ENCODE measurements at regions not wholly inside any gene's neighbourhood (a gene's known extent, or its start where the extent isn't known, plus 50 kb on each side); places are given as distances from the start of the nearest gene placed in this dataset.

DNA sequence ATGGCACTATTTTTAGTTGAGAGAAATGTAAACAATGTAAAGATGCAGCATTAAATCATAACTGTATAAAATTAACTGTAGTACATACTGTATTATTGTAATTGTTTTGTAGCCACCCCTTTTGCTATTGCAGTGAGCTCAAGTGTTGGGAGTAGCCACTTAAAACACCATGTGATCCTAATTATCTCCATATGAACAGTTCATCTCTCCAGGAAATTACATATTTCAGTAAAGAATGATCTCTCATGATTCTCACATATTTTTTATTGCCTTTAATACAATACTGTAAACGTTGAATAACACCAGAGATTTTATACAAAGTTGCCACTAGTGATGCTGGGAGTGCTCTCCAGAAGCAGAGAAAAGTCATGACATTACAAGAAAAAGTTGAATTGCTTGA, 1768.6 kb downstream of the LRRC4C start:
- no peak overlapping the region for H3K27ac ChIP-seq (ENCODE audit: low read depth in 2 of 2, low read length in 2 of 2)
- H3K4me1 ChIP-seq (ENCODE audit: control insufficient read depth in 2 of 3, insufficient read depth in 2 of 3, low read depth in 1 of 3, low read length in 3 of 3): no peaks in the 10 kb centered on the region
- FAIRE-seq (no peak), DNase-seq (no peak)
- H3K27me3 ChIP-seq (ENCODE audit: control insufficient read depth, insufficient read depth, low read length): no peaks in the 10 kb centered on the region
- TF ChIP-seq, protein P1, sequence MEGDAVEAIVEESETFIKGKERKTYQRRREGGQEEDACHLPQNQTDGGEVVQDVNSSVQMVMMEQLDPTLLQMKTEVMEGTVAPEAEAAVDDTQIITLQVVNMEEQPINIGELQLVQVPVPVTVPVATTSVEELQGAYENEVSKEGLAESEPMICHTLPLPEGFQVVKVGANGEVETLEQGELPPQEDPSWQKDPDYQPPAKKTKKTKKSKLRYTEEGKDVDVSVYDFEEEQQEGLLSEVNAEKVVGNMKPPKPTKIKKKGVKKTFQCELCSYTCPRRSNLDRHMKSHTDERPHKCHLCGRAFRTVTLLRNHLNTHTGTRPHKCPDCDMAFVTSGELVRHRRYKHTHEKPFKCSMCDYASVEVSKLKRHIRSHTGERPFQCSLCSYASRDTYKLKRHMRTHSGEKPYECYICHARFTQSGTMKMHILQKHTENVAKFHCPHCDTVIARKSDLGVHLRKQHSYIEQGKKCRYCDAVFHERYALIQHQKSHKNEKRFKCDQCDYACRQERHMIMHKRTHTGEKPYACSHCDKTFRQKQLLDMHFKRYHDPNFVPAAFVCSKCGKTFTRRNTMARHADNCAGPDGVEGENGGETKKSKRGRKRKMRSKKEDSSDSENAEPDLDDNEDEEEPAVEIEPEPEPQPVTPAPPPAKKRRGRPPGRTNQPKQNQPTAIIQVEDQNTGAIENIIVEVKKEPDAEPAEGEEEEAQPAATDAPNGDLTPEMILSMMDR (IDR thresholded peaks at IDR 0.05; ENCODE audit: borderline replicate concordance, extremely low read depth, insufficient read depth): no peak
- H3K4me3 ChIP-seq (ENCODE audit: low read length in 3 of 3): no peak overlapping the region
- no peaks in the 10 kb centered on the region for H3K9me3 ChIP-seq (ENCODE audit: control insufficient read depth in 2 of 3, insufficient read depth in 1 of 3, low read length in 3 of 3)
- H3K36me3 ChIP-seq (ENCODE audit: control insufficient read depth in 2 of 3, insufficient read depth in 3 of 3, low read length in 3 of 3): no peaks in the 10 kb centered on the region
- intact Hi-C loops (cut with DNase I): no loop called here
- no peak overlapping the region for H3K9ac ChIP-seq (ENCODE audit: low read length in 3 of 3)

DNA sequence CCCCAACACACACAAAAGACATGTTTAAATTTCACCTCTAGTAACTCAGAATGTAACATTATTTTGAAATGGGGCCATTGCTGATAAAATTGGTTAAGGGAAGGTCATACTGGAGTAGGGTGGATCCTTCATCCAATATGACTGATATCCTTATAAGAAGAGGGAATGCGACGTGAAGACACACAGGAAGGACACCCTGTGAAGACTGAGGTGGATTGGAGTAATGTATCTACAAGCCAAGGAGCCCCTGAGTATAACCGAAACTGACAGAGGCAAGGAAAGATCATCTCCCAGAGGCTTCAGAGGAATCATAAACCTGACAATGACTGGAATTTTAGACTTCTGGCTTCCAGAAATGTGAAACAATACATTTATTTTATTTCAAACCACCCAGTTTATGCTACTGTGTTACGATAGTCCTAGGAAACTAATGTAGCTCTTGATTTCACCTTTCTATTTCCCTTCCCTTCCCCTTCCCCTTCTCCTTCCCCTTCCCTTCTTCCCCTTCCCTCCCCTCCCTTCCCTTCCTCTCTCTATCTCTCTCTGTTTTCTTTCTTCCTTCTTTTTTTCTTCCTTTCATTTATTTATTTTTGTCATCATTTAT, 1775.4 kb downstream of the LRRC4C start:
- intact Hi-C loops (cut with DNase I): no loop called here
- Histone ChIP-seq H3K27me3 (ENCODE audit: control insufficient read depth, insufficient read depth, low read length) (no peaks in the 10 kb centered on the region), H3K9ac (ENCODE audit: low read length in 3 of 3) (no peak overlapping the region), H3K4me1 (ENCODE audit: control insufficient read depth in 2 of 3, insufficient read depth in 2 of 3, low read depth in 1 of 3, low read length in 3 of 3) (no peaks in the 10 kb centered on the region), H3K36me3 (ENCODE audit: control insufficient read depth in 2 of 3, insufficient read depth in 3 of 3, low read length in 3 of 3) (no peaks in the 10 kb centered on the region), H3K9me3 (ENCODE audit: control insufficient read depth in 2 of 3, insufficient read depth in 1 of 3, low read length in 3 of 3) (peaks cover 0 to 5% (median 0%) of the 10 kb centered on the region in 3 donors), H3K27ac (ENCODE audit: low read depth in 2 of 2, low read length in 2 of 2) (no peak overlapping the region), H3K4me3 (ENCODE audit: low read length in 3 of 3) (no peak overlapping the region)
- TF ChIP-seq, protein P1 (IDR thresholded peaks at IDR 0.05; ENCODE audit: borderline replicate concordance, extremely low read depth, insufficient read depth): no peak
- DNase-seq (no peak), FAIRE-seq (no peak)

DNA sequence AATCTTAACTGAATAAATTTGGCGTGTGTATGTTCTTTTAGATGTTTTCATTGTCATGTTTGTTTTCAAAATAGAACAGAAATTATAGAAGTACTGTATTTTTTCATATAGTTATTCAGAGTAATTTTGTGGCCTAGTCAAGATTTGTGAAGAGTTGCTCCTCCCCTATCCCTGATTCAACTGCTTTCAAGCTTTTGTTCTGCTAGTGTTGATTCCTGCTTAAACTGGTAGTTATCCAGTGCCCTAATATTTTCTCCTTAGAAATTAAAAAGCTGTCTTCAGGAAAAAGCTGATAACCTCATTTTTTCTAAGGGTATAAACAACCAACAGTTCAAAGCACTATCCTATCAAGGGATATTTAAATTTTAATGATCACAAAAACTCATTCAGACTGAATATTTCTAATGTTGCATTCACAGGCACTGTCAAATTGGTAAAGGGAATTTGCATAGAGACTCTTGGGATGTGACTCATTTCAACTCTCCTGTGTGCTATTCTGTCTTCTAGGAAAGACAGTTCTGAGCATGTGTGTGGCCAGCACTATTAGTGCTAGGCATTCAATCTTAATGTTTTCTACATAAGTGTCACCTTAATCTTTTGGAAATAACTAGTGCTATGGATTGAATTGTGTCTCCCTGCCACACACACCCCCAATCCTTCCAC, 1776.0 kb downstream of the LRRC4C start:
- peaks cover 0 to 5% (median 0%) of the 10 kb centered on the region in 3 donors for H3K9me3 ChIP-seq (ENCODE audit: control insufficient read depth in 2 of 3, insufficient read depth in 1 of 3, low read length in 3 of 3)
- TF ChIP-seq, protein P1 (IDR thresholded peaks at IDR 0.05; ENCODE audit: borderline replicate concordance, extremely low read depth, insufficient read depth): no peak
- no peak for FAIRE-seq
- DNase-seq: no peak
- H3K9ac ChIP-seq (ENCODE audit: low read length in 3 of 3): no peak overlapping the region
- no peaks in the 10 kb centered on the region for H3K27me3 ChIP-seq (ENCODE audit: control insufficient read depth, insufficient read depth, low read length)
- no peaks in the 10 kb centered on the region for H3K36me3 ChIP-seq (ENCODE audit: control insufficient read depth in 2 of 3, insufficient read depth in 3 of 3, low read length in 3 of 3)
- no peak overlapping the region for H3K4me3 ChIP-seq (ENCODE audit: low read length in 3 of 3)
- no peak overlapping the region for H3K27ac ChIP-seq (ENCODE audit: low read depth in 2 of 2, low read length in 2 of 2)
- no peaks in the 10 kb centered on the region for H3K4me1 ChIP-seq (ENCODE audit: control insufficient read depth in 2 of 3, insufficient read depth in 2 of 3, low read depth in 1 of 3, low read length in 3 of 3)
- intact Hi-C loops (cut with DNase I): no loop called here

Measured in kidney (tissue), 13 donors.